Trophoblast cell (in vitro differentiated cells and primary cell): ENCODE measurements at regions not wholly inside any gene's neighbourhood (a gene's known extent, or its start where the extent isn't known, plus 50 kb on each side); places are given as distances from the start of the nearest gene placed in this dataset.

Source experiments
- DNase-seq, 2 donors: peaks; one replicate each; pipeline ENCODE4 v3.0.0-alpha.2; 2016
- H2AFZ ChIP-seq: 2 replicates; pipeline ENCODE4 v1.6.1; 2013; ENCODE audit warnings: low read length, moderate library complexity, mild to moderate bottlenecking; ENCODE audit not compliant: insufficient read depth, poor library complexity
- H2AK5ac ChIP-seq: 2 replicates; pipeline ENCODE4 v1.6.1; 2013; ENCODE audit warnings: mild to moderate bottlenecking, low read length
- H2BK120ac ChIP-seq: 2 replicates; pipeline ENCODE4 v1.6.1; 2013; ENCODE audit warnings: low read length, mild to moderate bottlenecking, moderate library complexity; ENCODE audit not compliant: insufficient read depth, poor library complexity
- H2BK12ac ChIP-seq: 2 replicates; pipeline ENCODE4 v1.6.1; 2013; ENCODE audit warnings: mild to moderate bottlenecking, low read length, moderate library complexity
- H2BK5ac ChIP-seq: 2 replicates; pipeline ENCODE4 v1.6.1; 2013; ENCODE audit warnings: low read length, low read depth, moderate library complexity, mild to moderate bottlenecking; ENCODE audit not compliant: poor library complexity
- H3K14ac ChIP-seq: 2 replicates; pipeline ENCODE4 v1.6.1; 2013; ENCODE audit warnings: mild to moderate bottlenecking, low read length
- H3K18ac ChIP-seq: 2 replicates; pipeline ENCODE4 v1.6.1; 2013; ENCODE audit warnings: mild to moderate bottlenecking, low read length
- H3K23ac ChIP-seq: 2 replicates; pipeline ENCODE4 v1.6.1; 2013; ENCODE audit warnings: low read length
- H3K27ac ChIP-seq: 2 replicates; pipeline ENCODE4 v1.5.1; 2013; ENCODE audit warnings: low read depth, mild to moderate bottlenecking, inconsistent platforms, low read length, moderate library complexity
- H3K27me3 ChIP-seq: 2 replicates; pipeline ENCODE4 v1.6.1; 2013; ENCODE audit warnings: inconsistent platforms, mild to moderate bottlenecking, low read length, moderate library complexity; ENCODE audit not compliant: insufficient read depth
- H3K36me3 ChIP-seq, 2 experiments: 1 replicate in 1 of 2; 2 replicates in 1 of 2; pipeline ENCODE4 v1.6.1; 2013; ENCODE audit warnings: low read length in 2 of 2, mild to moderate bottlenecking in 2 of 2, moderate library complexity in 1 of 2; ENCODE audit not compliant: insufficient read depth in 2 of 2, control insufficient read depth in 1 of 2
- H3K4ac ChIP-seq: 2 replicates; pipeline ENCODE4 v1.6.1; 2013; ENCODE audit warnings: low read depth, mild to moderate bottlenecking, low read length, moderate library complexity
- H3K4me1 ChIP-seq, 2 experiments: 1 replicate in 1 of 2; 2 replicates in 1 of 2; pipeline ENCODE4 v1.6.1; 2013; ENCODE audit warnings: low read length in 2 of 2, mild to moderate bottlenecking in 2 of 2, moderate library complexity in 1 of 2; ENCODE audit not compliant: insufficient read depth in 2 of 2, control insufficient read depth in 1 of 2
- H3K4me2 ChIP-seq: 2 replicates; pipeline ENCODE4 v1.6.1; 2013; ENCODE audit warnings: inconsistent platforms, mild to moderate bottlenecking, low read length, moderate library complexity
- H3K4me3 ChIP-seq: 2 replicates; pipeline ENCODE4 v1.5.1; 2013; ENCODE audit warnings: mild to moderate bottlenecking, low read depth, low read length, inconsistent platforms
- H3K79me1 ChIP-seq: one replicate; pipeline ENCODE4 v1.6.1; 2013; ENCODE audit warnings: low read length
- H3K79me2 ChIP-seq: 2 replicates; pipeline ENCODE4 v1.6.1; 2013; ENCODE audit warnings: low read length, mild to moderate bottlenecking; ENCODE audit not compliant: control insufficient read depth, insufficient read depth, poor library complexity
- H3K9ac ChIP-seq: 2 replicates; pipeline ENCODE4 v1.6.1; 2013; ENCODE audit warnings: mild to moderate bottlenecking, low read length
- H3K9me3 ChIP-seq: 2 replicates; pipeline ENCODE4 v1.6.1; 2013; ENCODE audit warnings: low read depth, mild to moderate bottlenecking, control low read depth, inconsistent platforms, low read length; ENCODE audit not compliant: insufficient read depth
- H4K12ac ChIP-seq: 2 replicates; pipeline ENCODE4 v1.6.1; 2013; ENCODE audit warnings: low read depth, mild to moderate bottlenecking, low read length, moderate library complexity
- H4K8ac ChIP-seq: 2 replicates; pipeline ENCODE4 v1.6.1; 2013; ENCODE audit warnings: low read depth, mild to moderate bottlenecking, low read length, moderate library complexity
- H4K91ac ChIP-seq: one replicate; pipeline ENCODE4 v1.6.1; 2013; ENCODE audit warnings: low read depth, mild to moderate bottlenecking, low read length, moderate library complexity
- WGBS: extraction: QIAGEN DNeasy Blood & Tissue Kit; methylation state at CpG from one replicate; pipeline ENCODE4 v1.1.7; 2013; ENCODE audit warnings: missing lambda C conversion rate; ENCODE audit not compliant: insufficient read length, insufficient coverage; ENCODE audit errors: extremely low coverage; 5-methylcytosine and 5-hydroxymethylcytosine counted together

DNA sequence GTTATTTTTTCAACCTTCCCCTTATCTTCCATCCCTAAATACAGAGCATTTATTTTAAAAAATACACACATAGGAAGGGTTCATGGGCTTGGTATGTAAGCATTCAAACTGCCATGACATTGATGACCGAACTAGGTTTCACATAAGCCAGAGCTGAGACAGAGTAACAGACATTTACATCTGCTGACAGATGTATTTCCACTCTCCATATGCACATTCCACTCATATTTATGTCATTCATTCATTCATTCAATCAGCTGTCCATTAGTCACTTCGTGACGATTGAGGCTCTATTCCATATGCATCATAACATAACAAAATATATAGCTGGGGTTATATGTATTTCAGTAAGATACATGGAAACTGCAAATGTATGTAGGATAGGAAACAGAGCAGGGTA, 145.5 kb upstream of the OTX2 start:
- no peak overlapping the region for H2AFZ ChIP-seq
- no CpG with 5 or more reads among the region's 3 CpGs for WGBS
- H3K79me1 ChIP-seq = no peaks in the 10 kb centered on the region
- H4K12ac ChIP-seq = no peak overlapping the region
- no peak for DNase-seq
- no peak overlapping the region for H3K4me2 ChIP-seq
- H2BK12ac ChIP-seq = no peak overlapping the region
- no peak overlapping the region for H3K4ac ChIP-seq
- H3K4me3 ChIP-seq = no peak overlapping the region
- H2BK5ac ChIP-seq = no peak overlapping the region
- H3K79me2 ChIP-seq = no peaks in the 10 kb centered on the region
- H3K27me3 ChIP-seq = no peaks in the 10 kb centered on the region
- no peak overlapping the region for H3K18ac ChIP-seq
- no peak overlapping the region for H3K14ac ChIP-seq
- no peak overlapping the region for H3K23ac ChIP-seq
- H4K8ac ChIP-seq = no peak overlapping the region
- H3K9ac ChIP-seq = no peak overlapping the region
- no peaks in the 10 kb centered on the region for H3K4me1 ChIP-seq
- H2AK5ac ChIP-seq = no peak overlapping the region
- H3K36me3 ChIP-seq = no peaks in the 10 kb centered on the region
- no peak overlapping the region for H2BK120ac ChIP-seq
- no peak overlapping the region for H4K91ac ChIP-seq
- H3K9me3 ChIP-seq = no peaks in the 10 kb centered on the region
- H3K27ac ChIP-seq = no peak overlapping the region

DNA sequence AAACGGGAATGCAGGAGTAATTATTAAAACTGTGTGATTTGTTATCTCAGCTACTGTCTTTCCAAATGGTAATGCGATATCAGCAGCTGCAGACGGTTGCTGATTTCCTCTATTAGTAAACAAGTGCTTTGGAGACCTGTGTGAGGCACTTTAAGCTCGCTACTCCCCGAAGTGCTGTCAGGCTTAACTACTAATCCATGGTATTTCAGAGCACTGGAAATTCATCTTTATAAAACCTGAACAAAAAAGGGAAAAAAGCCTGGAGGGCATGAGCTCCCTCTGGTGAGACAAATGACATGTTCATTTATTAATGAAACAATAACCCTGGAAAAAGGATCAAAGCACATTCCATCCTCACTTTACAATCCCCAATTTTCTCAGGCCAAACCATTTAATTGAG, 143.6 kb upstream of the OTX2 start:
- H4K91ac ChIP-seq = no peak overlapping the region
- no peak overlapping the region for H4K12ac ChIP-seq
- no peak overlapping the region for H3K4me3 ChIP-seq
- H3K27ac ChIP-seq = no peak overlapping the region
- no peak overlapping the region for H2AK5ac ChIP-seq
- no peak overlapping the region for H2BK5ac ChIP-seq
- no peak overlapping the region for H3K14ac ChIP-seq
- H4K8ac ChIP-seq = no peak overlapping the region
- no peak for DNase-seq
- WGBS = no CpG with 5 or more reads among the region's 5 CpGs
- no peak overlapping the region for H2BK12ac ChIP-seq
- H3K23ac ChIP-seq = no peak overlapping the region
- no peak overlapping the region for H2AFZ ChIP-seq
- no peak overlapping the region for H3K18ac ChIP-seq
- no peak overlapping the region for H3K4ac ChIP-seq
- H3K4me2 ChIP-seq = no peak overlapping the region
- no peaks in the 10 kb centered on the region for H3K79me1 ChIP-seq
- no peak overlapping the region for H2BK120ac ChIP-seq
- H3K36me3 ChIP-seq = no peaks in the 10 kb centered on the region
- H3K27me3 ChIP-seq = no peaks in the 10 kb centered on the region
- H3K4me1 ChIP-seq = no peaks in the 10 kb centered on the region
- no peaks in the 10 kb centered on the region for H3K9me3 ChIP-seq
- H3K79me2 ChIP-seq = no peaks in the 10 kb centered on the region
- H3K9ac ChIP-seq = no peak overlapping the region

DNA sequence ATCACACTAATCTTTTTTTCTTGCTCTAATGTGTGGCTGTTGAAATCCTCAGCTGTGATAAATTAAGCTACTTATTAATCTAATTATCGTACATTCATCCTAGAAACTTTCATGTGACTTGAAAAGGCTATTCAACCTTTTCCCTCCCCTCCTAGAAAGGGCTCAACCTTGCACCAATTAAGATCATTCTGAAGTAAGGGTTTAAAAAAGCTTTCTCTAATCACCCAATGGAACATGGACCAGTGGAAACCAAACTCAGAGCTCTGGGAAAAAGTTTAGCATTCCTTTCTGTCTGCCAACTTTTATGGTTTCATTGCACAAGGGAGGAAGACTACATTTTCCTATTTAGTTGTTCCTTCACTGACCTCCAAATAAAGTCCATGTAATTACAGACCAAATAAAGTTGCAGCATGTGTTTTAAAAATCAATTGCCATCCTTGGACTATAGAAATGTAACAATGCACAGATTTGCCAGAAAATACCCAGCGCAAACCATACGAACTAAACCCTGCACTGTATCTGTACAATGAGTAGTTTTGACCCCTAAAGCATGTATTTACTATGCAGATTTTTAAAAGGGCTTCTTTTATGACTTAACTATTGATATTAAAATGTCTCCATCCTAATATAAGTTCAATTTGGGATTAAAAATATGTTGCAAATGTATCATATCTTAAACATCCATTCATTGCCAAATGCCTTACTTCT, 142.6 kb upstream of the OTX2 start:
- Histone ChIP-seq H4K91ac (no peak overlapping the region), H3K18ac (no peak overlapping the region), H2BK120ac (no peak overlapping the region), H4K12ac (no peak overlapping the region), H3K4me1 (no peaks in the 10 kb centered on the region), H3K9me3 (no peaks in the 10 kb centered on the region), H3K36me3 (no peaks in the 10 kb centered on the region), H3K4me3 (no peak overlapping the region), H3K4me2 (no peak overlapping the region), H3K79me1 (no peaks in the 10 kb centered on the region), H2AK5ac (no peak overlapping the region), H2AFZ (no peak overlapping the region), H4K8ac (no peak overlapping the region), H3K27ac (no peak overlapping the region), H3K27me3 (no peaks in the 10 kb centered on the region), H2BK12ac (no peak overlapping the region), H3K9ac (no peak overlapping the region), H2BK5ac (no peak overlapping the region), H3K4ac (no peak overlapping the region), H3K79me2 (no peaks in the 10 kb centered on the region), H3K14ac (no peak overlapping the region), H3K23ac (no peak overlapping the region)
- no peak for DNase-seq
- no CpG with 5 or more reads among the region's 3 CpGs for WGBS

DNA sequence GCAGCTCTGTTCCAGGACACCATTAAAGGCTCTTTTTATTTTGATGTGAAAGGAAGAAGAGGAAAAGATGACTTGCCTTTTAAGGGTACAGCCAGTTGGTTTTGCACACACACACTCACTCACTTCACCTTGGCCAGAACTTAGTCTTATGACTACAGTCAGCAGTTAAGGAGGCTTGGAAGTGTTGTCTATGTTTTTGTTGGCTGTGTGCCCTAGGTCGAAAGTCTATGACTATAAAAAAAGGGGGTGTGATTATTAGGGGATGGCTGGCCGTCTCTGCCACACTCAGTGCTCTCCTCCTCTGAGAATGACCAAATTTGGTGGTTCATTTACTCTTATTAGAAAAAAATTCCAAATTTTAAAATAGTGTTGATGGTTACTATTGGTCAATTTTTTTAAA, 139.5 kb upstream of the OTX2 start:
- Histone ChIP-seq H3K79me1 (no peaks in the 10 kb centered on the region), H3K4me1 (no peaks in the 10 kb centered on the region), H3K14ac (no peak overlapping the region), H3K9me3 (no peaks in the 10 kb centered on the region), H3K27me3 (no peaks in the 10 kb centered on the region), H4K12ac (no peak overlapping the region), H3K18ac (no peak overlapping the region), H4K91ac (no peak overlapping the region), H2AK5ac (no peak overlapping the region), H4K8ac (no peak overlapping the region), H3K36me3 (no peaks in the 10 kb centered on the region), H2BK5ac (no peak overlapping the region), H3K4me2 (no peak overlapping the region), H3K23ac (no peak overlapping the region), H2BK120ac (no peak overlapping the region), H2BK12ac (no peak overlapping the region), H3K4me3 (no peak overlapping the region), H3K79me2 (no peaks in the 10 kb centered on the region), H3K4ac (no peak overlapping the region), H3K9ac (no peak overlapping the region), H2AFZ (no peak overlapping the region), H3K27ac (no peak overlapping the region)
- no CpG with 5 or more reads among the region's 2 CpGs for WGBS
- DNase-seq = no peak
